Keratinocyte (primary cell): ENCODE measurements at regions not wholly inside any gene's neighbourhood (a gene's known extent, or its start where the extent isn't known, plus 50 kb on each side); places are given as distances from the start of the nearest gene placed in this dataset.

Source experiments
- DNase-seq: peaks from one replicate; pipeline ENCODE4 v3.0.0-alpha.2; 2011; ENCODE audit warnings: low read depth, missing footprints, low spot score
- FAIRE-seq: peaks from 2 replicates; lab custom pipeline; 2011; peaks lifted over from hg19 to GRCh38; lab: Jason Lieb, UNC
- H2AFZ ChIP-seq: 2 replicates; pipeline ENCODE4 v1.6.0; 2012; ENCODE audit warnings: low read length, control low read depth, inconsistent platforms; ENCODE audit not compliant: control insufficient read depth
- H3K27ac ChIP-seq: 2 replicates; pipeline ENCODE4 v1.5.1; 2011; ENCODE audit warnings: low read length; ENCODE audit not compliant: control insufficient read depth, insufficient read depth
- H3K27me3 ChIP-seq: 3 replicates; pipeline ENCODE4 v1.6.0; 2011; ENCODE audit warnings: low read length; ENCODE audit not compliant: control insufficient read depth, insufficient read depth; ENCODE audit errors: extremely low read depth
- H3K36me3 ChIP-seq, 2 experiments: 2 replicates in 1 of 2; 3 replicates in 1 of 2; pipeline ENCODE4 v1.5.1; 2011; ENCODE audit warnings: low read length in 2 of 2, mild to moderate bottlenecking in 1 of 2; ENCODE audit not compliant: control insufficient read depth in 2 of 2, insufficient read depth in 2 of 2; ENCODE audit errors: extremely low read depth in 1 of 2
- H3K4me1 ChIP-seq: 3 replicates; pipeline ENCODE4 v1.5.1; 2011; ENCODE audit warnings: low read length; ENCODE audit not compliant: control insufficient read depth, insufficient read depth; ENCODE audit errors: extremely low read depth
- H3K4me2 ChIP-seq: 3 replicates; pipeline ENCODE4 v1.6.0; 2011; ENCODE audit warnings: low read depth, low read length; ENCODE audit not compliant: control insufficient read depth, insufficient read depth; ENCODE audit errors: extremely low read depth
- H3K4me3 ChIP-seq, 3 experiments: fragments of 200-600 bp in 1 of 3; sonication (generic) in 1 of 3; 2 replicates in 2 of 3; 3 replicates in 1 of 3; pipeline ENCODE4 v1.5.1; 2011 to 2016; ENCODE audit warnings: low read length in 3 of 3, mild to moderate bottlenecking in 3 of 3, control low read depth in 2 of 3, inconsistent platforms in 1 of 3, low read depth in 1 of 3, mixed read lengths in 1 of 3, mixed run types in 1 of 3, moderate library complexity in 1 of 3; ENCODE audit not compliant: control insufficient read depth in 2 of 3, insufficient read depth in 2 of 3; ENCODE audit errors: extremely low read depth in 1 of 3
- H3K79me2 ChIP-seq: 2 replicates; pipeline ENCODE4 v1.6.0; 2012; ENCODE audit warnings: low read length; ENCODE audit not compliant: control insufficient read depth, insufficient read depth
- H3K9ac ChIP-seq: 3 replicates; pipeline ENCODE4 v1.6.0; 2011; ENCODE audit warnings: low read length; ENCODE audit not compliant: control insufficient read depth, insufficient read depth; ENCODE audit errors: extremely low read depth
- H3K9me1 ChIP-seq: 3 replicates; pipeline ENCODE4 v1.6.0; 2011; ENCODE audit warnings: low read length; ENCODE audit not compliant: control insufficient read depth, insufficient read depth; ENCODE audit errors: extremely low read depth
- H3K9me3 ChIP-seq: 2 replicates; pipeline ENCODE4 v1.5.1; 2012; ENCODE audit warnings: low read depth, low read length; ENCODE audit not compliant: control insufficient read depth
- H4K20me1 ChIP-seq: 3 replicates; pipeline ENCODE4 v1.6.0; 2011; ENCODE audit warnings: low read length; ENCODE audit not compliant: control insufficient read depth, insufficient read depth; ENCODE audit errors: extremely low read depth
- CTCF ChIP-seq, 3 experiments: IDR thresholded peaks in 1 of 3; conservative IDR thresholded peaks in 1 of 3; optimal IDR thresholded peaks in 1 of 3; 2 replicates in 2 of 3; 3 replicates in 1 of 3; pipeline versions ENCODE3 to v1.5.1; 2011; ENCODE audit warnings: low read length in 3 of 3, mild to moderate bottlenecking in 3 of 3, moderate library complexity in 2 of 3, control low read depth in 1 of 3, inconsistent platforms in 1 of 3; ENCODE audit not compliant: insufficient read depth in 2 of 3; ENCODE audit errors: extremely low read depth in 1 of 3
- EZH2 ChIP-seq: IDR thresholded peaks from one replicate; pipeline ENCODE4 v1.6.1; 2012; ENCODE audit warnings: inconsistent platforms, mild to moderate bottlenecking, low read length, moderate library complexity
- dilution Hi-C: fragments of 300-500 bp; cut with MboI; formaldehyde crosslinking; loops from one replicate; pipeline ENCODE4 v1.7.0; 2020; ENCODE audit warnings: low sequenced_read_pairs; ENCODE audit not compliant: extremely low pct_ligation_motif_present

GRCh38 chrX:150182161-150182560, 181.0 kb upstream of the MAMLD1 start:
- Histone ChIP-seq H3K4me3 (no peak overlapping the region), H4K20me1 (no peaks in the 10 kb centered on the region), H3K79me2 (no peaks in the 10 kb centered on the region), H3K4me2 (no peak overlapping the region), H3K4me1 (no peaks in the 10 kb centered on the region), H3K27ac (no peak overlapping the region), H3K9ac (no peak overlapping the region), H3K9me3 (no peaks in the 10 kb centered on the region), H3K36me3 (no peaks in the 10 kb centered on the region), H3K9me1 (no peaks in the 10 kb centered on the region), H2AFZ (no peak overlapping the region), H3K27me3 (no peaks in the 10 kb centered on the region)
- TF ChIP-seq CTCF (optimal IDR thresholded peaks at IDR 0.05 in 1 of 3, IDR thresholded peaks at IDR 0.05 in 1 of 3, conservative IDR thresholded peaks at IDR 0.05 in 1 of 3; ENCODE audit: extremely low read depth in 1 of 3, insufficient read depth in 2 of 3, low read length in 3 of 3) (no peak), EZH2 (no peak)
- DNase-seq = no peak
- no peak for FAIRE-seq
- dilution Hi-C loops = no loop called here

- no peak overlapping the region for H3K27ac ChIP-seq
- no peaks in the 10 kb centered on the region for H3K4me1 ChIP-seq
- no peak overlapping the region for H3K4me3 ChIP-seq
- no peaks in the 10 kb centered on the region for H3K9me1 ChIP-seq
- no peak overlapping the region for H2AFZ ChIP-seq
- TF ChIP-seq CTCF (optimal IDR thresholded peaks at IDR 0.05 in 1 of 3, IDR thresholded peaks at IDR 0.05 in 1 of 3, conservative IDR thresholded peaks at IDR 0.05 in 1 of 3; ENCODE audit: extremely low read depth in 1 of 3, insufficient read depth in 2 of 3, low read length in 3 of 3) (no peak), EZH2 (no peak)
- no peaks in the 10 kb centered on the region for H4K20me1 ChIP-seq
- no peak overlapping the region for H3K9ac ChIP-seq
- dilution Hi-C loops = no loop called here
- no peak overlapping the region for H3K4me2 ChIP-seq
- no peaks in the 10 kb centered on the region for H3K36me3 ChIP-seq
- H3K27me3 ChIP-seq = no peaks in the 10 kb centered on the region
- H3K79me2 ChIP-seq = no peaks in the 10 kb centered on the region
- H3K9me3 ChIP-seq = no peaks in the 10 kb centered on the region
- FAIRE-seq = no peak
- DNase-seq = no peak
These were observed 178.6 kb upstream of the MAMLD1 start for GRCh38 chrX:150184491-150184890.
